ENCODE measurements at regions not wholly inside any gene's neighbourhood (a gene's known extent, or its start where the extent isn't known, plus 50 kb on each side); places are given as distances from the start of the nearest gene placed in this dataset.

- H2AFZ ChIP-seq (ENCODE audit: control insufficient read depth, low read depth, low read length), result no peak overlapping the region
- no peaks in the 10 kb centered on the region for H3K4me1 ChIP-seq (ENCODE audit: control insufficient read depth, insufficient read depth, low read length)
- FAIRE-seq (no peak), ATAC-seq (no peak), DNase-seq (ENCODE audit: low read depth, low spot score) (no peak)
- H3K9me3 ChIP-seq (replicated peaks; ENCODE audit: control insufficient read depth, insufficient read depth, low read length), result no peaks in the 10 kb centered on the region
- no peaks in the 10 kb centered on the region for H4K20me1 ChIP-seq (ENCODE audit: control insufficient read depth, insufficient read depth)
- RAD21 ChIA-PET (ENCODE audit: unreplicated experiment), result no interaction called here
- intact Hi-C loops (cut with micrococcal nuclease; ENCODE audit: unreplicated experiment) (no loop called here), in situ Hi-C loops (cut with MboI) (no loop called here)
- H3K36me3 ChIP-seq (ENCODE audit: control insufficient read depth in 2 of 2, insufficient read depth in 2 of 2, low read length in 1 of 2), result no peaks in the 10 kb centered on the region
- 85% methylated on average over 5 of the region's 5 CpGs for WGBS (ENCODE audit: insufficient coverage, insufficient replicate concordance, low lambda C conversion rate, missing lambda C conversion rate)
- H3K79me2 ChIP-seq (ENCODE audit: control insufficient read depth, insufficient read depth, low read length), result no peaks in the 10 kb centered on the region
- BruUV-seq (replicated peaks), result no TSS peak
- H3K27ac ChIP-seq (ENCODE audit: control insufficient read depth, insufficient read depth), result no peak overlapping the region
- H3K27me3 ChIP-seq (replicated peaks in 1 of 2; ENCODE audit: control insufficient read depth in 2 of 2, insufficient read depth in 2 of 2, low read length in 1 of 2), result no peaks in the 10 kb centered on the region
- POLR2A ChIA-PET, result no interaction called here
- H3K4me3 ChIP-seq, result no peak overlapping the region
- CTCF ChIA-PET, result interaction anchor here (1.5 kb wide), 1 partner anchor 9 kb away, joined by 3 read pairs; no protein-coding TSS in a partner anchor
- no peak overlapping the region for H3K4me2 ChIP-seq (ENCODE audit: control insufficient read depth, insufficient read depth)
- SMC1A ChIA-PET (ENCODE audit: uncharacterized antibody, unreplicated experiment), result interaction anchor here (1.0 kb wide), 1 partner anchor 9 kb away, joined by 3 read pairs; no protein-coding TSS in a partner anchor
- TF ChIP-seq ZNF24 (IDR thresholded peaks at IDR 0.05) (no peak), GATAD2B (conservative IDR thresholded peaks at IDR 0.05; ENCODE audit: low read depth) (no peak), SIX5 (IDR thresholded peaks at IDR 0.05; ENCODE audit: low read depth, low read length, severe bottlenecking) (no peak), NFYB (IDR thresholded peaks at IDR 0.05; ENCODE audit: insufficient read depth, low read depth, low read length) (no peak), SIN3A (IDR thresholded peaks at IDR 0.05; ENCODE audit: low read depth, low read length) (no peak), PAX5 (IDR thresholded peaks at IDR 0.05; ENCODE audit: borderline replicate concordance, low read depth, low read length) (no peak)
- H3K9ac ChIP-seq (ENCODE audit: control insufficient read depth, insufficient read depth, low read length), result no peak overlapping the region
These were observed 936.1 kb upstream of the WWC1 start for GRCh38 chr5:167355346-167355745.

GRCh38 chr5:167356374-167356773 lies 935.1 kb upstream of the WWC1 start:
- intact Hi-C loops (cut with micrococcal nuclease; ENCODE audit: unreplicated experiment), result no loop called here
- TF ChIP-seq BCL11A (IDR thresholded peaks at IDR 0.05; ENCODE audit: low read depth, low read length) (no peak), JUNB (IDR thresholded peaks at IDR 0.05) (no peak), HDAC6 (IDR thresholded peaks at IDR 0.05; ENCODE audit: unreplicated experiment) (no peak), KDM1A (IDR thresholded peaks at IDR 0.05; ENCODE audit: borderline replicate concordance) (no peak), KAT2A (conservative IDR thresholded peaks at IDR 0.05; ENCODE audit: control insufficient read depth, low read depth, low read length) (no peak), MTA2 (IDR thresholded peaks at IDR 0.05; ENCODE audit: low read depth) (no peak), TCF3 (IDR thresholded peaks at IDR 0.05; ENCODE audit: borderline replicate concordance, insufficient read depth, low read depth, low read length) (no peak), MYB (IDR thresholded peaks at IDR 0.05; ENCODE audit: borderline replicate concordance, low read depth, low read length) (no peak), TARDBP (IDR thresholded peaks at IDR 0.05; ENCODE audit: borderline replicate concordance) (no peak), RAD21 (IDR thresholded peaks at IDR 0.05; ENCODE audit: insufficient read depth, low read depth, low read length) (no peak)
- TF ChIP-seq, protein P1, sequence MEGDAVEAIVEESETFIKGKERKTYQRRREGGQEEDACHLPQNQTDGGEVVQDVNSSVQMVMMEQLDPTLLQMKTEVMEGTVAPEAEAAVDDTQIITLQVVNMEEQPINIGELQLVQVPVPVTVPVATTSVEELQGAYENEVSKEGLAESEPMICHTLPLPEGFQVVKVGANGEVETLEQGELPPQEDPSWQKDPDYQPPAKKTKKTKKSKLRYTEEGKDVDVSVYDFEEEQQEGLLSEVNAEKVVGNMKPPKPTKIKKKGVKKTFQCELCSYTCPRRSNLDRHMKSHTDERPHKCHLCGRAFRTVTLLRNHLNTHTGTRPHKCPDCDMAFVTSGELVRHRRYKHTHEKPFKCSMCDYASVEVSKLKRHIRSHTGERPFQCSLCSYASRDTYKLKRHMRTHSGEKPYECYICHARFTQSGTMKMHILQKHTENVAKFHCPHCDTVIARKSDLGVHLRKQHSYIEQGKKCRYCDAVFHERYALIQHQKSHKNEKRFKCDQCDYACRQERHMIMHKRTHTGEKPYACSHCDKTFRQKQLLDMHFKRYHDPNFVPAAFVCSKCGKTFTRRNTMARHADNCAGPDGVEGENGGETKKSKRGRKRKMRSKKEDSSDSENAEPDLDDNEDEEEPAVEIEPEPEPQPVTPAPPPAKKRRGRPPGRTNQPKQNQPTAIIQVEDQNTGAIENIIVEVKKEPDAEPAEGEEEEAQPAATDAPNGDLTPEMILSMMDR (IDR thresholded peaks at IDR 0.05 in 2 of 3, conservative IDR thresholded peaks at IDR 0.05 in 1 of 3; ENCODE audit: control insufficient read depth in 2 of 3, extremely low read depth in 1 of 3, insufficient read depth in 1 of 3, low read depth in 3 of 3, low read length in 3 of 3), result no peak

More at GRCh38 chr5:167356374-167356773, 935.1 kb upstream of the WWC1 start:
- CTCF ChIA-PET, result interaction anchor here (1.5 kb wide), 1 partner anchor 10 kb away, joined by 3 read pairs; no protein-coding TSS in a partner anchor
- H3K79me2 ChIP-seq (ENCODE audit: control insufficient read depth, insufficient read depth, low read length), result no peaks in the 10 kb centered on the region
- no peaks in the 10 kb centered on the region for H3K9me3 ChIP-seq (replicated peaks; ENCODE audit: control insufficient read depth, insufficient read depth, low read length)
- H3K36me3 ChIP-seq (ENCODE audit: control insufficient read depth in 2 of 2, insufficient read depth in 2 of 2, low read length in 1 of 2), result no peaks in the 10 kb centered on the region
- ATAC-seq (no peak), FAIRE-seq (no peak), DNase-seq (ENCODE audit: low read depth, low spot score) (no peak)
- no peak overlapping the region for H2AFZ ChIP-seq (ENCODE audit: control insufficient read depth, low read depth, low read length)
- RAD21 ChIA-PET (ENCODE audit: unreplicated experiment), result no interaction called here
- no peak overlapping the region for H3K27ac ChIP-seq (ENCODE audit: control insufficient read depth, insufficient read depth)
- in situ Hi-C loops (cut with MboI), result no loop called here
- SMC1A ChIA-PET (ENCODE audit: uncharacterized antibody, unreplicated experiment), result interaction anchor here (1.0 kb wide), 1 partner anchor 10 kb away, joined by 3 read pairs; no protein-coding TSS in a partner anchor
- no TSS peak for BruUV-seq (replicated peaks)
- H4K20me1 ChIP-seq (ENCODE audit: control insufficient read depth, insufficient read depth), result no peaks in the 10 kb centered on the region
- H3K4me3 ChIP-seq, result no peak overlapping the region
- no peaks in the 10 kb centered on the region for H3K27me3 ChIP-seq (replicated peaks in 1 of 2; ENCODE audit: control insufficient read depth in 2 of 2, insufficient read depth in 2 of 2, low read length in 1 of 2)
- no peak overlapping the region for H3K4me2 ChIP-seq (ENCODE audit: control insufficient read depth, insufficient read depth)
- 7% methylated on average over 1 of the region's 1 CpG for WGBS (ENCODE audit: insufficient coverage, insufficient replicate concordance, low lambda C conversion rate, missing lambda C conversion rate)
- H3K9ac ChIP-seq (ENCODE audit: control insufficient read depth, insufficient read depth, low read length), result no peak overlapping the region
- POLR2A ChIA-PET, result no interaction called here
- H3K4me1 ChIP-seq (ENCODE audit: control insufficient read depth, insufficient read depth, low read length), result no peaks in the 10 kb centered on the region

Measured in GM12878 (cell line).